Heart right ventricle (tissue), 16 donors: ENCODE measurements at regions not wholly inside any gene's neighbourhood (a gene's known extent, or its start where the extent isn't known, plus 50 kb on each side); places are given as distances from the start of the nearest gene placed in this dataset.
"Not testable (repeated sequence)": the region's sequence is repeated elsewhere in the genome, so short reads cannot be mapped to it uniquely, and the experiment has no call there.

Experiments
- ATAC-seq, 8 donors: fragments of 200-7000 bp; cut with Tn5 transposase; one replicate each; pipeline ENCODE4 v1.9.1; 2020; ENCODE audit warnings: mild to moderate bottlenecking in 8 of 8, moderate library complexity in 8 of 8, moderate number of reproducible peaks in 1 of 8
- DNase-seq, 2 donors: peaks; one replicate each; pipeline ENCODE4 v3.0.0-alpha.2; 2020
- H3K27ac ChIP-seq, 10 donors: fragments of 200-600 bp; sonication (generic) in 2 of 10; one replicate each; pipeline versions ENCODE4 v1.5.0 to v1.8.0; 2020 to 2022; ENCODE audit warnings: mild to moderate bottlenecking in 3 of 10
- H3K27me3 ChIP-seq, 7 donors: fragments of 200-600 bp; one replicate each; pipeline ENCODE4 v1.8.0; 2021 to 2022; ENCODE audit warnings: mild to moderate bottlenecking in 2 of 7
- H3K36me3 ChIP-seq, 9 donors: fragments of 200-600 bp; sonication (generic) in 1 of 9; one replicate each; pipeline versions ENCODE4 v1.5.0 to v1.8.0; 2020 to 2022; ENCODE audit warnings: mild to moderate bottlenecking in 2 of 9
- H3K4me1 ChIP-seq, 9 donors: fragments of 200-600 bp; sonication (generic) in 1 of 9; one replicate each; pipeline versions ENCODE4 v1.5.0 to v1.8.0; 2020 to 2022; ENCODE audit warnings: mild to moderate bottlenecking in 4 of 9
- H3K4me3 ChIP-seq, 10 donors: fragments of 200-600 bp; sonication (generic) in 2 of 10; one replicate each; pipeline versions ENCODE4 v1.5.0 to v1.8.0; 2020 to 2022; ENCODE audit warnings: mild to moderate bottlenecking in 7 of 10, moderate library complexity in 2 of 10
- H3K9me3 ChIP-seq, 11 donors: fragments of 200-600 bp in 10 of 11; sonication (generic) in 2 of 11; one replicate each; pipeline versions ENCODE4 v1.5.0 to v1.8.0; 2013 to 2022; ENCODE audit warnings: mild to moderate bottlenecking in 2 of 11, control low read depth in 1 of 11, moderate library complexity in 1 of 11
- WGBS, 2 donors: extraction: QIAGEN DNeasy Blood & Tissue Kit; methylation state at CpG; one replicate each; pipeline ENCODE4 v1.1.7; 2013; ENCODE audit warnings: inconsistent platforms in 1 of 2; 5-methylcytosine and 5-hydroxymethylcytosine counted together
- intact Hi-C, 10 donors: fragments of 100-400 bp; cut with DNase I; formaldehyde crosslinking; loops; one replicate each; pipeline versions ENCODE4 v1.11.1 to v1.14.2; 2022
- TF ChIP-seq, protein P1 (sequence below), 9 donors: fragments of 200-600 bp; sonication (generic) in 2 of 9; IDR thresholded peaks; one replicate each; pipeline versions ENCODE4 v1.5.0 to v1.8.0; 2021 to 2022; ENCODE audit warnings: antibody characterized with exemption in 9 of 9, mild to moderate bottlenecking in 5 of 9, moderate library complexity in 1 of 9
- donor health status: Arrhythmogenic right ventricular cardiomyopathy.
- donor health status: ischemic (EF 13 %, LVEDD 7.1; RV severe dilation, severe dysfunction).
- donor health status: healthy with polysubstance abuse.
- donor health status: DM: no; HTN: yes; CAD: no.
- donor health status: DM: no; HTN: no; CAD: no.
- donor health status: ischemic (EF 25% LVEDD 6.9; RV normal size, moderate dysfunction).
- donor health status: ischemic (EF 25% LVEDD 5.7; RV mildly dilated, moderate dysfunction).
- donor health status: healthy.
- donor health status: DM: yes; HTN: yes; CAD: no.
- donor health status: Ischemic cardiomyopathy.
- donor health status: ischemic (EF 35%, LVEDD 5.7; RV mildly dilated, moderate dysfunction).
- donor health status: nonischemic (EF 11% LVEDD 7.7; RV severe dilation, severe dysfunction).
- donor health status: DM: yes; HTN: yes; CAD: no.
- donor health status: PGD.
- donor health status: ischemic (EF 29% LVEDD 5.4; RV normal size, mild dysfunction).
- donor health status: nonischemic (EF 23%, LVEDD 6.1; RV moderate dilation, normal function).

DNA sequence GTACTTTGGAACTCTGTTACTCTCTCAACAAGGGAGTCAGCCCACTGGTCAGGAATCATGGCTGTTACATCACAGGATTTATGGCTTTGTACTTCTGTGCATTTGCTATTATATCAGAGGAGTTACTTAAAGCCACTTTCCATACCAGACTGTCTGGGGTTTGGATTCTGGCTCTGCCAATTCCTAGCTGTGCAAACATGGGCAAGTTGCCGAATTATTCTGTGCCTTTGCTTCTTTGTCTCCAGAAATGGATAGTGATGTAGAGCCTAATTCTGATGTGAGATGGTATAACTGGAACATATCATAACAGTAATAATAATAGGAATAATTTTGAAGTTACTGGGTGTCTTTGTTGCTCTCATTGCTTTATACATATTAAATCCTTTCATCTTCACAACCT, 1047.3 kb upstream of the SEMA6A start:
- Histone ChIP-seq H3K36me3 (no peaks in the 10 kb centered on the region), H3K9me3 (peaks cover 0 to 11% (median 0%) of the 10 kb centered on the region in 11 donors), H3K4me3 (no peak overlapping the region), H3K4me1 (no peaks in the 10 kb centered on the region), H3K27me3 (no peaks in the 10 kb centered on the region), H3K27ac (no peak overlapping the region)
- 94 to 95% methylated on average over 1 of the region's 1 CpG for WGBS, 2 donors
- ATAC-seq (no peak), DNase-seq (no peak)
- TF ChIP-seq, protein P1, sequence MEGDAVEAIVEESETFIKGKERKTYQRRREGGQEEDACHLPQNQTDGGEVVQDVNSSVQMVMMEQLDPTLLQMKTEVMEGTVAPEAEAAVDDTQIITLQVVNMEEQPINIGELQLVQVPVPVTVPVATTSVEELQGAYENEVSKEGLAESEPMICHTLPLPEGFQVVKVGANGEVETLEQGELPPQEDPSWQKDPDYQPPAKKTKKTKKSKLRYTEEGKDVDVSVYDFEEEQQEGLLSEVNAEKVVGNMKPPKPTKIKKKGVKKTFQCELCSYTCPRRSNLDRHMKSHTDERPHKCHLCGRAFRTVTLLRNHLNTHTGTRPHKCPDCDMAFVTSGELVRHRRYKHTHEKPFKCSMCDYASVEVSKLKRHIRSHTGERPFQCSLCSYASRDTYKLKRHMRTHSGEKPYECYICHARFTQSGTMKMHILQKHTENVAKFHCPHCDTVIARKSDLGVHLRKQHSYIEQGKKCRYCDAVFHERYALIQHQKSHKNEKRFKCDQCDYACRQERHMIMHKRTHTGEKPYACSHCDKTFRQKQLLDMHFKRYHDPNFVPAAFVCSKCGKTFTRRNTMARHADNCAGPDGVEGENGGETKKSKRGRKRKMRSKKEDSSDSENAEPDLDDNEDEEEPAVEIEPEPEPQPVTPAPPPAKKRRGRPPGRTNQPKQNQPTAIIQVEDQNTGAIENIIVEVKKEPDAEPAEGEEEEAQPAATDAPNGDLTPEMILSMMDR (IDR thresholded peaks at IDR 0.05), result no peak
- intact Hi-C loops, result no loop called here

DNA sequence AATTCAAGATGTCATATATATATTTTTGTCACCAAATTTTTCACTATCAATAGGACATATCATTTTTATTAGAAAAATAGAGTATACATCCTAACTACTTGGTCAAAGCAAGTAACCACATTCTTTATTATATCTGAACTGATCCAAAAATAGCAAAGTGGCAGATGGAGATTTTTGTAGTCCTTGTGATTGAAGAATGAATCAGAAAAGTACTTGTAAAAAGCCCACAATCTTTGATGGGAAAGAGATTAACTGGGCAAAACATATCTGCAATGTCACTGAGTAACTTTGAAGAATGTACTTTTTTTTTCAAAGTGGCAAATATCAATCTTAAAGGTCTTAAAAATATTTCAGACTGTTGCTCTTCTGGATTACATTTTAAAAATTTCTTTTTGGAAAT, 1040.6 kb upstream of the SEMA6A start:
- Histone ChIP-seq H3K4me3 (no peak overlapping the region), H3K9me3 (peaks cover 0 to 7% (median 0%) of the 10 kb centered on the region in 11 donors), H3K36me3 (no peaks in the 10 kb centered on the region), H3K27me3 (no peaks in the 10 kb centered on the region), H3K27ac (no peak overlapping the region), H3K4me1 (no peaks in the 10 kb centered on the region)
- ATAC-seq (no peak), DNase-seq (no peak)
- intact Hi-C loops, result no loop called here
- TF ChIP-seq, protein P1 (IDR thresholded peaks at IDR 0.05), result no peak

DNA sequence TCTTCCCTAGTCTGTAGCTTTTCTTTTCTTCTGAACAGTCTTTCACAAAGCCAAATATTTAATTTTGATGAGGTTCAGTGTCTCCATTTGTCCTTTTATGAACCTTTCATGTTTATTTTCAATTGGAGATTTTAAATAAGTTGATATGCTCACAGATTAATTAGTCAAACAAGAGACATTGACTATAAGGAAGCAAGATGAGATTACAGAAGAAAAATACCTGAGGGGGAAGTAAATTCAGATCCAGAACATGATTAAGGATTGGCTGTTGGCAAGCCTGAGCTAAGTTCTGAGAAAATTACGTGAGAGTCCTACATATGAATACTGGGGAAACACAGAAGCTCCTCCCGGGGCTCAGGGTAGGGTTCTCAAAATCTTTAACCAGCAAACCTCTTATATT, 1039.8 kb upstream of the SEMA6A start:
- Histone ChIP-seq H3K4me1 (no peaks in the 10 kb centered on the region), H3K27me3 (no peaks in the 10 kb centered on the region), H3K36me3 (no peaks in the 10 kb centered on the region), H3K27ac (no peak overlapping the region), H3K4me3 (no peak overlapping the region), H3K9me3 (peaks cover 0 to 7% (median 0%) of the 10 kb centered on the region in 11 donors)
- DNase-seq (no peak), ATAC-seq (no peak)
- TF ChIP-seq, protein P1 (IDR thresholded peaks at IDR 0.05), result no peak
- 86 to 89% methylated on average over 2 of the region's 2 CpGs for WGBS, 2 donors
- intact Hi-C loops, result no loop called here

DNA sequence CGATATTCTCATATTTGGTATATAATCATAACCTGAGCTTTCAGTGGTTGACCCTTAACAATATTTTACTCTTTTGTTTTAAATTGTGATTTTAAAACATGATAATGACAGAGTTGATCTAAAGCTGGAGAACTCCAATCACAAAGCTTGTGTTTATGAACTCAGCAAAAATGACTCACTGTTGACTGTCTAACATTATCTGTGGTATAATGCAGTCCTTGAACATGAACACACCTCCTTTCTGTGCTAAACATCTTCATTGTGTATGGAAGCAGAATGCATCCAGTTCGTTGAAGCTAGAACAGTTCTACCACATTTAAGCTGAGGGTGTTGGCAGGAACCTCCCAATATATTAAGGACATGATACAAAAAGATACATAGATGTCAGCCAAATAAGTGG, 1030.2 kb upstream of the SEMA6A start:
- no peak for DNase-seq
- 83 to 87% methylated on average over 2 of the region's 2 CpGs for WGBS, 2 donors
- no peak overlapping the region for H3K4me3 ChIP-seq
- H3K4me1 ChIP-seq, result no peaks in the 10 kb centered on the region
- H3K27ac ChIP-seq, result no peak overlapping the region
- no peaks in the 10 kb centered on the region for H3K27me3 ChIP-seq
- TF ChIP-seq, protein P1 (IDR thresholded peaks at IDR 0.05), result no peak
- H3K9me3 ChIP-seq, result no peaks in the 10 kb centered on the region
- ATAC-seq, result no peak
- H3K36me3 ChIP-seq, result no peaks in the 10 kb centered on the region
- intact Hi-C loops, result no loop called here

DNA sequence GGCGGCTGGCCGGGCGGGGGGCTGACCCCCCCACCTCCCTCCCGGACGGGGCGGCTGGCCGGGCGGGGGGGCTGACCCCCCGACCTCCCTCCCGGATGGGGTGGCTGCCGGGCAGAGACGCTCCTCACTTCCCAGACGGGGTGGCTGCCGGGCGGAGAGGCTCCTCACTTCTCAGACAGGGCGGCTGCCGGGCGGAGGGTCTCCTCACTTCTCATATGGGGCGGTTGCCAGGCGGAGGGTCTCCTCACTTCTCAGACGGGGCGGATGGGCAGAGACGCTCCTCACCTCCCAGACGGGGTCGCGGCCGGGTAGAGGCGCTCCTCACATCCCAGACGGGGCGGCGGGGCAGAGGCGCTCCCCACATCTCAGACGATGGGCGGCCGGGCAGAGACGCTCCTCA, 1025.2 kb upstream of the SEMA6A start:
- not testable (repeated sequence) for ATAC-seq, H3K36me3 ChIP-seq, H3K27me3 ChIP-seq, H3K4me3 ChIP-seq, H3K9me3 ChIP-seq, DNase-seq, H3K4me1 ChIP-seq, H3K27ac ChIP-seq
- WGBS, 2 donors, result 93 to 94% methylated on average over 20 to 35 of the region's 36 CpGs
- intact Hi-C loops, result loop anchor here in 1 of 10 donors (10.0 kb wide), 1 partner anchor 1195 kb away; no protein-coding TSS in a partner anchor
